ENCODE measurements at regions not wholly inside any gene's neighbourhood (a gene's known extent, or its start where the extent isn't known, plus 50 kb on each side); places are given as distances from the start of the nearest gene placed in this dataset.

GRCh38 chr2:181352158-181352557, 105.0 kb upstream of the ITGA4 start:
- no peak for TF ChIP-seq IRX3 (CRISPR knock-in tag; IDR thresholded peaks at IDR 0.05; ENCODE audit: borderline replicate concordance, low read depth)
- no peak for TF ChIP-seq ZNF549 (CRISPR knock-in tag; IDR thresholded peaks at IDR 0.05)
- TF ChIP-seq ZNF281 (CRISPR knock-in tag; IDR thresholded peaks at IDR 0.05; ENCODE audit: borderline replicate concordance) = no peak
- no peak for TF ChIP-seq DMAP1 (CRISPR knock-in tag; IDR thresholded peaks at IDR 0.05)
- no peak for TF ChIP-seq IKZF4 (CRISPR knock-in tag; IDR thresholded peaks at IDR 0.05; ENCODE audit: borderline replicate concordance, low read depth, not compliant biosample characterization)
- no peak for TF ChIP-seq ZMYM3 (CRISPR knock-in tag; IDR thresholded peaks at IDR 0.05)
- no peak for TF ChIP-seq ZNF7 (CRISPR knock-in tag; IDR thresholded peaks at IDR 0.05)
- no peak for TF ChIP-seq CHCHD3 (CRISPR knock-in tag; IDR thresholded peaks at IDR 0.05)
- no peak for TF ChIP-seq ZBTB2 (CRISPR knock-in tag; IDR thresholded peaks at IDR 0.05; ENCODE audit: low read depth)
- TF ChIP-seq HOXD1 (CRISPR knock-in tag; IDR thresholded peaks at IDR 0.05) = no peak
- no peak for TF ChIP-seq HOXA7 (CRISPR knock-in tag; IDR thresholded peaks at IDR 0.05)
- TF ChIP-seq EZH2 (conservative IDR thresholded peaks at IDR 0.05; ENCODE audit: low read depth, low read length) = no peak
- no peak for TF ChIP-seq ONECUT2 (CRISPR knock-in tag; IDR thresholded peaks at IDR 0.05)
- TF ChIP-seq ZNF546 (CRISPR knock-in tag; conservative IDR thresholded peaks at IDR 0.05) = no peak
- no peak for TF ChIP-seq NFRKB (IDR thresholded peaks at IDR 0.05)
- no peak for TF ChIP-seq MXD4 (CRISPR knock-in tag; IDR thresholded peaks at IDR 0.05)
- TF ChIP-seq TEF (CRISPR knock-in tag; IDR thresholded peaks at IDR 0.05) = no peak
- Histone ChIP-seq H3K9ac (ENCODE audit: insufficient read depth, low read depth, low read length) (no peak overlapping the region), H3K4me3 (replicated peaks in 1 of 3; ENCODE audit: insufficient read depth in 1 of 3, low read depth in 2 of 3, low read length in 3 of 3) (no peak overlapping the region), H3K9me3 (ENCODE audit: low read length) (no peaks in the 10 kb centered on the region), H2AFZ (ENCODE audit: low read length) (no peak overlapping the region), H3K79me2 (ENCODE audit: insufficient read depth, low read length) (no peaks in the 10 kb centered on the region), H4K20me1 (ENCODE audit: insufficient read depth, low read length) (no peaks in the 10 kb centered on the region), H3K36me3 (replicated peaks in 1 of 2; ENCODE audit: control insufficient read depth in 1 of 2, insufficient read depth in 2 of 2, low read length in 2 of 2) (no peaks in the 10 kb centered on the region), H3K27me3 (ENCODE audit: control insufficient read depth in 1 of 2, insufficient read depth in 2 of 2, low read length in 2 of 2) (no peaks in the 10 kb centered on the region), H3K27ac (ENCODE audit: extremely low read length, insufficient read depth, low read length) (no peak overlapping the region), H3K4me1 (ENCODE audit: insufficient read depth, low read length) (no peaks in the 10 kb centered on the region), H3K4me2 (ENCODE audit: low read depth, low read length) (no peak overlapping the region)
- DNase-seq (ENCODE audit: low spot score) (no peak), FAIRE-seq (no peak), ATAC-seq (no peak)
- no TSS peak for BruUV-seq (replicated peaks)
- POLR2A ChIA-PET = no interaction called here
- WGBS (ENCODE audit: low lambda C conversion rate) = 11% methylated on average over 1 of the region's 1 CpG
- CTCF ChIA-PET (ENCODE audit: low intra/inter-chr PET ratio, low total read pairs) = no interaction called here
- intact Hi-C loops (cut with micrococcal nuclease; ENCODE audit: unreplicated experiment) = no loop called here
- in situ Hi-C loops (cut with HindIII; ENCODE audit: extremely low pct_ligation_motif_present, low pct_unique_long_range_greater_than_20kb) = no loop called here

Measured in HepG2 (cell line).